ENCODE measurements at regions not wholly inside any gene's neighbourhood (a gene's known extent, or its start where the extent isn't known, plus 50 kb on each side); places are given as distances from the start of the nearest gene placed in this dataset.

- FAIRE-seq, result no peak
- DNase-seq (ENCODE audit: low spot score), result peak; percentile 39
These were observed 131.3 kb upstream of the AP1S2 start for GRCh38 chrX:15985937-15986336.

- DNase-seq (ENCODE audit: low spot score), result no peak
- no peak for FAIRE-seq
These were observed 128.4 kb upstream of the AP1S2 start for GRCh38 chrX:15983034-15983433.

- DNase-seq (ENCODE audit: low spot score) (no peak), FAIRE-seq (no peak)
These were observed 123.0 kb upstream of the AP1S2 start for GRCh38 chrX:15977644-15978043.

- FAIRE-seq (no peak), DNase-seq (ENCODE audit: low spot score) (no peak)
These were observed 121.8 kb upstream of the AP1S2 start for GRCh38 chrX:15976396-15976795.

GRCh38 chrX:15973946-15974345 lies 119.3 kb upstream of the AP1S2 start:
- DNase-seq (ENCODE audit: low spot score), result no peak
- no peak for FAIRE-seq

- peak; percentile 15 for DNase-seq (ENCODE audit: low spot score)
These were observed 118.7 kb upstream of the AP1S2 start for GRCh38 chrX:15973299-15973698.

GRCh38 chrX:15971696-15972095 lies 117.1 kb upstream of the AP1S2 start:
- FAIRE-seq, result no peak

More at GRCh38 chrX:15973299-15973698, 118.7 kb upstream of the AP1S2 start:
- FAIRE-seq, result no peak

GRCh38 chrX:15963858-15964257 lies 109.2 kb upstream of the AP1S2 start:
- DNase-seq (ENCODE audit: low spot score) (no peak), FAIRE-seq (no peak)

More at GRCh38 chrX:15971696-15972095, 117.1 kb upstream of the AP1S2 start:
- no peak for DNase-seq (ENCODE audit: low spot score)

- FAIRE-seq (no peak), DNase-seq (ENCODE audit: low spot score) (no peak)
These were observed 105.6 kb upstream of the AP1S2 start for GRCh38 chrX:15960237-15960636.

GRCh38 chrX:15956681-15957080 lies 102.1 kb upstream of the AP1S2 start:
- no peak for FAIRE-seq
- no peak for DNase-seq (ENCODE audit: low spot score)

GRCh38 chrX:15953801-15954200 lies 99.2 kb upstream of the AP1S2 start:
- DNase-seq (ENCODE audit: low spot score) (no peak), FAIRE-seq (no peak)

GRCh38 chrX:15952212-15952611 lies 97.6 kb upstream of the AP1S2 start:
- FAIRE-seq (no peak), DNase-seq (ENCODE audit: low spot score) (no peak)

GRCh38 chrX:15948318-15948660 lies 93.7 kb upstream of the AP1S2 start:
- DNase-seq (ENCODE audit: low spot score) (no peak), FAIRE-seq (no peak)

- FAIRE-seq (peak; percentile 73), DNase-seq (ENCODE audit: low spot score) (peak; percentile 41)
These were observed 93.2 kb upstream of the AP1S2 start for GRCh38 chrX:15947648-15948317.

GRCh38 chrX:15946783-15947580 lies 92.4 kb upstream of the AP1S2 start:
- peak; percentile 81 for FAIRE-seq

GRCh38 chrX:15943391-15943790 lies 88.8 kb upstream of the AP1S2 start:
- no peak for FAIRE-seq
- no peak for DNase-seq (ENCODE audit: low spot score)

More at GRCh38 chrX:15946783-15947580, 92.4 kb upstream of the AP1S2 start:
- peak; percentile 65 for DNase-seq (ENCODE audit: low spot score)

- DNase-seq (ENCODE audit: low spot score) (no peak), FAIRE-seq (no peak)
These were observed 87.7 kb upstream of the AP1S2 start for GRCh38 chrX:15942307-15942706.

GRCh38 chrX:15939737-15940136 lies 85.1 kb upstream of the AP1S2 start:
- DNase-seq (ENCODE audit: low spot score) (no peak), FAIRE-seq (no peak)

- DNase-seq (ENCODE audit: low spot score), result no peak
- FAIRE-seq, result no peak
These were observed 83.5 kb upstream of the AP1S2 start for GRCh38 chrX:15938072-15938471.

- no peak for DNase-seq (ENCODE audit: low spot score)
- no peak for FAIRE-seq
These were observed 76.7 kb upstream of the AP1S2 start for GRCh38 chrX:15931362-15931761.

GRCh38 chrX:15930585-15930984 lies 76.0 kb upstream of the AP1S2 start:
- DNase-seq (ENCODE audit: low spot score) (peak; percentile 3), FAIRE-seq (no peak)

- FAIRE-seq (no peak), DNase-seq (ENCODE audit: low spot score) (no peak)
These were observed 74.6 kb upstream of the AP1S2 start for GRCh38 chrX:15929194-15929593.

- DNase-seq (ENCODE audit: low spot score) (no peak), FAIRE-seq (no peak)
These were observed 72.0 kb upstream of the AP1S2 start for GRCh38 chrX:15926622-15927021.

Measured in RCC 7860 (cell line).